OCI-LY1 (cell line): ENCODE measurements at regions not wholly inside any gene's neighbourhood (a gene's known extent, or its start where the extent isn't known, plus 50 kb on each side); places are given as distances from the start of the nearest gene placed in this dataset.

Experiments
- CTCF ChIP-seq: fragments of 200-600 bp; sonication (generic), shearing (Covaris generic); IDR thresholded peaks from 2 replicates; pipeline ENCODE4 v1.5.1; 2017; ENCODE audit warnings: mild to moderate bottlenecking, antibody characterized with exemption, low read length, moderate library complexity, mixed read lengths
- EZH2 ChIP-seq: fragments of 200-600 bp; sonication (generic), shearing (Covaris generic); IDR thresholded peaks from 2 replicates; pipeline ENCODE4 v1.8.0; 2017; ENCODE audit warnings: borderline replicate concordance, mixed run types, mild to moderate bottlenecking, antibody characterized with exemption, low read length, moderate library complexity, mixed read lengths

GRCh38 chr10:57224811-57225210, 863.8 kb upstream of the ZWINT start:
- TF ChIP-seq EZH2 (no peak), CTCF (no peak)
